ENCODE measurements at regions not wholly inside any gene's neighbourhood (a gene's known extent, or its start where the extent isn't known, plus 50 kb on each side); places are given as distances from the start of the nearest gene placed in this dataset.
A peak's percentile ranks its signal among the peaks of the same experiment; 100 is the strongest.

GRCh38 chr20:52708137-52708536 lies 264.0 kb upstream of the TSHZ2 start:
- DNase-seq = no peak

GRCh38 chr20:52704553-52704952 lies 267.6 kb upstream of the TSHZ2 start:
- DNase-seq = no peak

- DNase-seq = no peak
Observed at GRCh38 chr20:52688345-52688744, 283.8 kb upstream of the TSHZ2 start.

GRCh38 chr20:52684905-52685304 lies 287.3 kb upstream of the TSHZ2 start:
- DNase-seq = no peak

GRCh38 chr20:52684176-52684575 lies 288.0 kb upstream of the TSHZ2 start:
- no peak for DNase-seq

GRCh38 chr20:52683761-52684160 lies 288.4 kb upstream of the TSHZ2 start:
- no peak for DNase-seq

- peak; percentile 59 for DNase-seq
Observed at GRCh38 chr20:52682237-52682636, 289.9 kb upstream of the TSHZ2 start.

GRCh38 chr20:52681288-52681687 lies 290.9 kb upstream of the TSHZ2 start:
- no peak for DNase-seq

- no peak for DNase-seq
Observed at GRCh38 chr20:52677216-52677615, 294.9 kb upstream of the TSHZ2 start.

GRCh38 chr20:52676283-52676995 lies 295.7 kb upstream of the TSHZ2 start:
- DNase-seq = no peak

- DNase-seq = no peak
Observed at GRCh38 chr20:52675375-52675774, 296.8 kb upstream of the TSHZ2 start.

- DNase-seq = no peak
Observed at GRCh38 chr20:52668626-52669025, 303.5 kb upstream of the TSHZ2 start.

GRCh38 chr20:52667358-52667757 lies 304.8 kb upstream of the TSHZ2 start:
- no peak for DNase-seq

GRCh38 chr20:52665441-52665840 lies 306.7 kb upstream of the TSHZ2 start:
- no peak for DNase-seq

- DNase-seq = no peak
Observed at GRCh38 chr20:52655395-52655794, 316.8 kb upstream of the TSHZ2 start.

- DNase-seq = no peak
Observed at GRCh38 chr20:52654567-52654966, 317.6 kb upstream of the TSHZ2 start.

GRCh38 chr20:52652271-52652670 lies 319.9 kb upstream of the TSHZ2 start:
- DNase-seq = no peak

GRCh38 chr20:52649727-52650126 lies 322.4 kb upstream of the TSHZ2 start:
- no peak for DNase-seq

GRCh38 chr20:52645822-52646221 lies 326.3 kb upstream of the TSHZ2 start:
- no peak for DNase-seq

- no peak for DNase-seq
Observed at GRCh38 chr20:52643034-52643433, 329.1 kb upstream of the TSHZ2 start.

- no peak for DNase-seq
Observed at GRCh38 chr20:52637201-52637600, 335.0 kb upstream of the TSHZ2 start.

GRCh38 chr20:52631469-52631868 lies 340.7 kb upstream of the TSHZ2 start:
- DNase-seq = no peak

GRCh38 chr20:52630138-52630537 lies 342.0 kb upstream of the TSHZ2 start:
- DNase-seq = no peak

- DNase-seq = no peak
Observed at GRCh38 chr20:52624281-52624680, 347.9 kb upstream of the TSHZ2 start.

GRCh38 chr20:52622081-52622480 lies 350.1 kb upstream of the TSHZ2 start:
- no peak for DNase-seq

Measured in NCI-H187 treated with DMSO at 0.1 percent for 48 hours (cell line).